DMS53 treated with DMSO at 0.1 percent for 48 hours (cell line): ENCODE measurements at regions not wholly inside any gene's neighbourhood (a gene's known extent, or its start where the extent isn't known, plus 50 kb on each side); places are given as distances from the start of the nearest gene placed in this dataset.

Experiments used
- DNase-seq: peaks from one replicate; lab custom pipeline; 2025; ENCODE audit not compliant: unreplicated experiment; lab: John Stamatoyannopoulos, UW

DNA sequence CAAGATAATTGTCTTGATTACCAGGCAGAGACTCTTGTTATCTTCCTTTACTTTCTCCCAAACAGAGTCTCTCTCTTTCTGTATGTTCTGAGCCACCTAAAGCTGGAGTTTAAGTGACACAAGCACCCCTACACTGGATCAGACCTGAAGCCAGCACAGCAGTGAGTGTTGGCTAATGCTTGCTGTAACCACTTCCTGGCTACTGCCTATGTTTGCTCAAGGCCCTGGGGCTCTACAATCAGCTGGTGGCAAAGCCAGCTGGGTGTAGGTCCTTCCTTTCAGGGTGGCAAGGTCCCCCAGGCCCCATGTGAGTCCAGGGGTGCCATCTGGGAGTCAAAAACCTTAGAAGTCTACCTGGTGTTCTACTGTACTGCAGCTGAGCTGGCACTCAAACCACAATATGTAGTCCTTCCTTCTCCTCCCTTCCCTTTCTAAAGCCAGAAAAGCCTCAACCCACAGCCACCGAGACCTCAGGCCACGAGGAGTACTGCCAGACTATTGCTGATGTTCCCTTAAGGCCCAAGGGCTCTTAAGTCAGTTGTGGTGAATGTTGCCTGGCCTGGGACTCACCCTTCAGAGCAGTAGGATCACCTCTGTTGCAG is 416.3 kb downstream of the ADRA2A start:
- DNase-seq, result no peak

DNA sequence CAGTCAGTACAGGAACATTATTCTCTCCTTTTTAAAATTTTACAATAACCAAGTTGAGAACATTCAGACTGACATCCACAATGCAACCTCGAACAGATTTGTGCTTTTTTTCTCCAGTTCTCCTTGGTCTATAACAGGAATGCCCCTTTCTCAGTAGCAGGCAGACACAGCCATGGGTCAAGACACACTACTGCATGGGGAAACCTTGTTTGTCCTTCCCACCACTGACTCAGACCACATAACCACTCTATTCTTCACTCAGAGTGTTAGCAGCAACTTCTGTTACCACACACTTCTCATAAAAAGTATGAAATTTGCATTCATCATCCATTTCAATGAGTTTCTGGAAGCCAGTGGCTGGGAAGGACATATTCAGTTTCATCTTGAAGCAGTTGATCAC is 421.7 kb downstream of the ADRA2A start:
- DNase-seq, result no peak

DNA sequence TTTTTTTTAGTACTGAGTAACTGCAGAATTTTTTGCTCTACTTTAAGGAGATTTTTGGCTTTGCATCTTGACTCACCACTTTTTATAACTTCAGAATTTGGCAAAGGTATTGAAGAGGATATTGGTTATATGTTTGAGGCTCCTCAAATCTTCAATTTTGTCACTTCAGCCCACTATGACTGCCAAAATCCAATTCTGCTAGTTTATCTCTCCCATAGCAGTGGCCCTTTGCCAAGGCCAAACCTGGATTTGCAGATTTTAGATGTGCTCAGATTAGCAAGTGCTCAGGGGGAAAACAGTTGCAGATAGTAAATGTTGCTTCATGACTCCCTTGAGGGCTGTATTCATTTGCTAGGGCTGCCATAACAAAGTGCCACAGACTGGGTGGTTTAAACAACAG is 427.5 kb downstream of the ADRA2A start:
- no peak for DNase-seq

DNA sequence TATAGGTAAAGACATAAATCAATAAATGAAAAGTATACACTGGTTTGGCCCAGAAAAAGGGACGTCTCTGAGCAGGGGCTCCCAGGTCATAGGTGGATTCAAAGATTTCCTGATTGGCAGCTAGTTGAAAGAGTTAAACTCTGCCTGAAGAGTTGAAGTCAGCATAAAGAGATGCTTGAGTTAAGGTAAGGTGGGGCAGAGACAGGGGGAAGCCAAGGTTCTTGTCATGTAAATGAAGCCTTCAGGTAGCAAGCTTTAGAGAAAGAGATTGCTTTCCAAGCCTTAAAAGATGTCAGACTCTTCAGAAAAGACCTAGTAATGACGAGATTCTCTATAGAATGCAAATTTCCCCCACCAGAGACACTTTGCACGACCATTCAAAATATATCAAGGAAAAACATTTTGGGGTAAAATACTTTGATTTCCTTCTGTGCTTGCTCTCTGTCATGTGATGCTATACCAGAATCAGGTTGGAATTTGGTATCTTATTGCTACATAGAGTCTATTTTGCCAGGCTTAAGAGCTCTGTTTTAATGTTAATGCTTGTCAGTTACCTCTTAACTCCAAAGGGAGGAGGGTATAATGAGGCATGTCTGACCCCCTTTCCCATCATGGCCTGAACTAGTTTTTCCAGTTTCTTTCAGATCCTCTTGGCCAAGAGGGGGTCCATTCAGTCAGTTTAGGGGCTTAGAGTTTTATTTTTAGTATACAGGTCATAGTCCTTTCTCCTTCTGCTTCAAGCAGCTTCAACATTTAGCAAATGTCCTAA is 429.6 kb downstream of the ADRA2A start:
- no peak for DNase-seq

DNA sequence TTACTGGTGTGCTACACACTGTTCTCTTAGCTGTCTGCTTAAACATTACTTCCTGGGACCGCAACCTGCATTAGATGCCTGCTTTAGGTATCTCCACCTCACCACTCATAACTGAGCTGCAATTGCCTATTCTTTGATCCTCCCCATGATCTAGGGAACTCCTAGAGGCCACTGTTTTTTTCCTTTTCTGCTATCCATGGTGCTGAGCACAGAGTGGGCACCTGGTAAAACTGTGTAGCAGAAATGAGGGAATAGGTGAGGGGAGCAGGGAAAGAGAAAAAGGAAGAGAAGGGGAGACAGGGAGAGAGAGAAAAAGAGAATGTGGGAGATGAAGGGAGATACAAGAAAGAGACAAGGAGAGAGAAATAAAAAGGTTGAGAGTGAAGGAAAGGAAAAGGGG is 434.9 kb downstream of the ADRA2A start:
- no peak for DNase-seq

DNA sequence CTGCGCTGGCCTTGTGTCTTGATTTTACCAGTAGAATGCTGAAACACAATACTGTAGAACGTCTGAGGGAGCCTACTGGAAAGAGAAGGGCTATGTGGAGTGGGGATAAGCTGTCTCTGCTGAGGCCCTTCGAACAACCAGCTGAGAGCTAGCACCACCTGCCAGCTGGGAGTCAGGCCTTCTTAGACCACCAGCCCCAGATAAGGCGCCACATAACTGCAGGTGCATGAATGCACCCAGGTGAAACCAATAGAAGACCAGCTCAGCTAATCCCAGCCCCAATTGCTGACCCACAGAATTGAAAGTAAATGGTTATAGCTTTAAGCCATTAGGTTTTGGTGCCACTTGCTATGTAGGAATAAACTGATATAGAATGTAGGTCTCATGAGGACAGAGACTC is 438.4 kb downstream of the ADRA2A start:
- no peak for DNase-seq

DNA sequence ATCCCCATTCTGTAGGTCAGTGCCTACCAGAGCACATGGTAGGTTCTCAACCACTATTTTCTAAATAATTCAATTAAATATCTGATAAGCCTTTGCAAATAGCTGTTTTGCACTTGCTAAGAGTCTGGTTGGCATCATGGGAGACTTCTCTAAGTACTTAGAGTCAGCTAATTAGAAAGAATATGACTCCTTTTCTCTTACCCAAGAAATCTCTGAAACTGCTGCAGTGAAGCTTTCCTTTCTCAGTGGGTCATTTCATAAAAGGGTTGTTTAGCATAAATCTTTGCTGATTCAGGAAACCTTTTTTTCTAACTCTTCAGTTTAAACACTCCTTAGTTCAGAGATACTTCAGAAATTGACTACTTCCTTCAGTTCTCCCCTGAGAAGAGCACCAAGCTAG is 438.9 kb downstream of the ADRA2A start:
- DNase-seq, result no peak

DNA sequence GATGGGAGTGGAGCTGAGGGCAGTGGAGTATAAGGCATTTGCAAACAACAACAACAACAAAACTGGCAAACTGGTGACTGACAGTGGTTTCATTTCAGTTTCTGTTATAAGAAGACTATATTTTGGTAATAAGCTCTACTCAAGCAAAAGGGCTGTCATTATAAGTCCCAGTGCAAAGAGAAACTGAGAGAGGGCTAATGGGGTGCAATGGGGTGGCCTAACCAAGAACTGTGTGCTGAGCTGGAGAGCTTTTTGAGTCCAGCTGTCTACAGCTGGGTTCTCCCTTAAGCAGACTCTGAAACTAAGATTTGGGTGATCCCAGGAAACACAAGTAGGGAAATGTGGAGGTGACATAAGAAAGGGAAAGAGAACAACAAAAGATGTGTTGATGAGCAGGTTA is 439.3 kb downstream of the ADRA2A start:
- DNase-seq, result no peak

DNA sequence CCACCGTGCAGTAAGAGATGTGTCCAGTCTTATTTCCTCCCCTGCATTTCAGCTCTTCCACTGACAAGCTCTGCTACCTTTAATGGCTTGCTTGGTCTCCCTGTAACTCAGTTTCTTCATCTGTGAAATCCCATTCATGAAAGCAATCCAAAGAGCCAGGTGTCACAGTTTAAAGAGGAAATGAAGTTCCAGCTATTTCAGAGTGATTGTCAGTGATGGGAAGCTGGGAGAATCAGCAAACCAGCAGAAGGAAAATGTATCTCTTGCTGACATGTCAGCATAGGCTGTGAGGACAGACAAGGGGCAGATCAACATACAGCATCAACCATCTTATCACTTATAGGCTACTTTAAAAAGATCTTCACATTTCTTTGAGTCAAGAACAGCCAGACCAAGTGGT is 445.3 kb downstream of the ADRA2A start:
- no peak for DNase-seq

DNA sequence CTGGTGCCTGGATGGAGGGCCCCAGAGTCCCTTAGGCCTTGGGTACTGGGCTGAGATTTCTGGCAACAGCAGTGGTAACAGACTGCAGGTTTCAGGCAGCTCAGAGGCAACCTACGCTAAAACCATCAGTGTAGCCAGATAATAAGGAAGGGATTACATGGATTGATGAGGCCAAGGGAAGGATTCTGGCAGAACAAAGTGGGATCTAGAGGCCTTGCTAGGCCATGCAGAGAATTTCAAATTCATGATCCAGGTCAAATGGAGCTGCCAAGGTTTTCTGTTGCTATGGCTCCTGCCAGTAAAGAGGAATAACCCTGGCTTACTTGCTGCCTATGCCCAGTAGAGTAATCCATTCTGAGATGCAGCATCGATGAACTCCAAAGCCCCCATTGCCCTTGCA is 445.7 kb downstream of the ADRA2A start:
- DNase-seq, result no peak

DNA sequence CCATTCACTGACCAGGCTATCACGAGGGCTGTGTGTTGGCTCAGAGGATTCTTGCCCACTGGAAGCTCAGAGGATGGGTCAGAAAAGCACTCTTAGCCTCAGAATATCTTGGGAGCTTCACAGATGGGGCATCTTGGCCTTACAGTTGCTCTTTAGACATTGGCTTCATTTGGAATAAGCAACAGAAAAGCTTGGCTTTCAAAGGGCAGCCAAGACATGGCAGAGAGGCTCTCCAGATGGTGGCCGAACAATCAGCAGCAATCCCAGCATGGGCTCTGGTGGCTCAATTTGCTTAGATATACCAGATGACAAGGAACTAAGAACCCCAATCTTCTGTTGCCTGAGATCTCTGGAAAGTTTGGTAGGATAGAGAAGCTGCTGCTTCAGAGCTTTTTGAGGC is 446.2 kb downstream of the ADRA2A start:
- no peak for DNase-seq

DNA sequence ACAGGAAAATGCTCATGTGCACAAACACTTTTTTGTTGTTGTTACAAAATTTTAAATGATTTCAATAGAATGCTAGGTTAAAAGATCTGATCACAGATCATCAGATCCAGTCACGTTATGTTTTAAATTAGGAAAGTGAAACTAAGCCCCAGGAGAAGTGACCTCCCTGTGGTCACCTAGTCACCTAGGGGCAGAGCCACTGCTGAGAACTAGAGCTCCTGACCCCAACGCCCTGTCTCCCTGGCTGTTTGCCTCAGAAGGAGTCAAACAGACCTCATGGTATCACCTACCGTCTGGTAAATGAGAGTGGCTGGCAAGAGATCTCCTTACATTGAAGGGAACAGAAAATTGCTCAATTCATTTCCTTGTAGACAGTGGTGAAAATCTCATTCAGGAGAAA is 447.3 kb downstream of the ADRA2A start:
- DNase-seq, result no peak

DNA sequence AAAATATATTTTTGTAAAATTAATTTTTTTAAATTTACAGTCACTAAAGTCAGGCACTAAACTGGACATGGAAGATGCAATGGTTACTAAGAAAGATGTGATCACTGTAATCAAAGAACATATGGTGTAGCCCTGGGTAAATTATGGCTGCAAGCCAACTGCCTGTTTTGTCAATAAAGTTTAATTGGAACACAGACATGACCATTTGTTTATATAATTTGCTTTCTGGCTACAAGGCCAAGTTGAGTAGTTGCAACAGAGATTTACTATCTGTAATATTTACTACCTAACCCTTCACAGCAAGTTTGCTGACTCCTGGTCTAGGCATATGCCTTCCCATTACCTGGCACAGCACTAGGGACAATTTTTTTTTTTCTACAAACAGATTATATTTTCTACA is 448.9 kb downstream of the ADRA2A start:
- DNase-seq, result no peak

DNA sequence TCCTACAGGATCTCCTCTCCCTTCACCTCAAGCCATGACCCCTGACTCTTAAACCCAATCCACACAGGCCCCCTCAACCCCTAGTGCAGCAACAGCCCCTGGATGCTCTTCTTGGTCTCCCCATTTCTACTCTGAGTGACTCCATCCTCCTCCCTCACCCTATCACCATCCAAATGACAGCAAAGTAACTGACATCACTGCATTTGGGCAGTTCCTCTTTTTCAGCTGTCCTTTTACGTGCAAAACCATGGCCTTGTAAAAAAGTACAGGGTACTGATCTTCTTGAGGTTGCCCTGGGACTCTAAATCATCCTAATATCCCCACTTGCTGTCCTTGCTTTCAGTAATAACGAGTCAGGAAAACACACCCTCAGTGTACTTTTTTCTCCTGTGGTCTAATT is 454.9 kb downstream of the ADRA2A start:
- no peak for DNase-seq

DNA sequence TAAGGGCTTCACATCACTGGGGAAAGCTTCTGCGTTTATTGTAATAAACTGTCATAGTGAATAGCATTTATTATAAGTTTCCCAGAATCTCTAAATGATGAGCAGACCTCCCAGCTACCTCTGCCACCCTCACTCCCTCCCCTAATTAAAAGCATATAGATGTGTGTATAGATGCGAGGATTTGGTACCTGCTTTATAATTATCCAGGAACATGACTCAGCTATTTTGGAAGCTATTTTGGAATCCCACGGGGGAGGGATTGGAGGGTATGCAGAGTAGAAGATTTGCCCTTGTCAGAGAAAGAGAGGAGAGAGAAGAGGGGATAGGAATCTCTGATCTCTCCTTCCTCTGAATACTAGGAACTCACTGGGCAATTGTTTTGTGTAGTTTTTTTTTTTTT is 455.3 kb downstream of the ADRA2A start:
- no peak for DNase-seq

DNA sequence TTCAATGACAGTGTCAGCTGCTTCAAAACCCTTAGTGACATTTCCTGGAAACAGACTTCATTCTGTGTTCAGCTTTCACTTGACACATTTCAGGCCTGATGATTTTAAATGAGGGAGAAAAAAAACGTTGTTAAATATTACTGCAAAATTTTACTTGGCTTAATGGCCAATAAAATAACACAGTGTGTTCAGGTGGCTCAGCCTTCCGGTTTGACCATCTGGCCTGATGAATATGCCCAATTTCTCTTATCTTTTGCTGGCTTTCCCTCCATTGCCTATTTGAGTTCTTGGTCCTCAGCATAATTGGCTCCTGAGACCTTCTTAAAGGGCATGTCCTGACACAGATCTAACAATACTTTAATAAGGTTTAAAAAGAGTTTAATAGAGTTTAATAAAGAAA is 462.4 kb downstream of the ADRA2A start:
- no peak for DNase-seq

DNA sequence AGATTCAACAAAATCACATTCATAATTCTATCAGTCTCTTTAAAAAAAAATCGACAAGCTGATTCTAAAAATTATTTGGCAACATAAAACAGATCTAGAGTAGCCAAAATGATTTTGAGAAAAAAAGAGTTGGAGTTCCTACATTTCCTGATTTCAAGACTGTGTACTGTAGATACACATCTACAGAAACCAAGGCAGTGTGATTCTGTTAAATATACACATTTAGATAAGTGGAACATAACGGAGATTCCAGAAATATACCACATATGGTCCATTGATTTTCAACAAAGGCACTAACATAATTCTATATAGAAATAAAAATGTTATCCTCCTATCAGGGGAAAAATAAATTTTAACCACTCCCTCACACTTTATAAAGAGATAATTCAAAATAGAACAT is 467.0 kb downstream of the ADRA2A start:
- no peak for DNase-seq

DNA sequence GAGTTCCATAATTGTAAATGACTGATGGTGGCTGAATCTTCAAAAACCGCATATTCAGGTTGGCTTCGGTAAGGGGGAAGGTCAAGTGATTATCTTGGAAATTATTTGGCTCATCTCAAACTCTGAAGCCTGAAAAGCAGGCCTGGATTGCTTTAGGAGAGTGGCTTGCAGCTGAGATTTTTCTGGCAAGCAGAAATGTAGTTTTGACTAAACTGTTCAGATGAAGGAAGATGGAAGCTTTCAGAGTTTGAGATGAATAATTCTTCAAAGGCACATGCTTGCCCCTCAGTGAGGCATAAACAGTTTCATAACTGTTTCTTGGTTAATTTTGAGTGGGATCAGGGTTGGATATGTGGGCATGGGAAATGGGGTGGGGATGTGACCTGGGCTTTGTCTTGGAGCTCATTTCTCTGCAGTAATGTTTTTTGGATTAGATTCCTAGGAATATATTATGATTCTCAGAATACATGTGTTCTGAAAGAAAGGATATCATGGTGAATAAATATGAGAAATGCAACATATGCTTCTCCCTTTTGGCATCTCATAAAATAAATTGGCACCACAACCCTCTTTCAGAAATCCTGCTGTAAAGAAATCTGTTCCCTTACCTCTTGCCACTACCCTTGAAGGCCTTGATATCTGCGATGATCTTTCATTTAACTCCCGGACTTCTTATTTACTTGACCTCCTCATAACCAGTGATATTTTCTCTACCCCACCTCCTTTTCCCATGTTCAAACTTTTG is 469.2 kb downstream of the ADRA2A start:
- no peak for DNase-seq

DNA sequence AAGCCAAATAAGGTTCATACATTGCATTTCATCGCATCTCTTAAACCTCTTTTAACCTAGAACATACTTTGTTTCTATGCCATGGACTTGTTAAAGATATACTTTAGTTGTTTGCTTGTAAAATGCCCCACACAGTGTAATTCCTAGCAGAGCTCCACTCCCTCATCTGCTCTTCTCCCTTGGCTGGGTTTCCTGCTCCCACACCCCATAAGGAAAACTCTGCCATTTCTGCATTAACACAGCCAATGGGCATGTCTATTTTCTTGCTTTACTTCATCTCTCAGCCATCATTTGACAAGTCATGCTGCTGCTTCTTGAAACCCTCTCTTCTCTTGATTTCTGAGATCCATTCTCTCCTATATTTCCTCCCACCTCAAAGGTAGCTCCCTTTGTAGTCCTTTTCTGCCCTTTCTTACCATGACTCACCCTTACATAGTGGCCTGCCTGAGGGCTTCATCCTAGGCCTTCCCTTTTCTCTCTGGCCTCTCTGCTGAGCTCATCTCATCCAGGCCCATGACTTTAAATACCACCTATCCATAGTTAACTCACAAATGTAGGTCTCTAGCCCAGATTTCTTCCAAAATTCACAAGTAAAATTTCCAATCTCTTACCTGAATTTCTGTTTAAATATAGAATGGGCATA is 471.4 kb downstream of the ADRA2A start:
- DNase-seq, result no peak

DNA sequence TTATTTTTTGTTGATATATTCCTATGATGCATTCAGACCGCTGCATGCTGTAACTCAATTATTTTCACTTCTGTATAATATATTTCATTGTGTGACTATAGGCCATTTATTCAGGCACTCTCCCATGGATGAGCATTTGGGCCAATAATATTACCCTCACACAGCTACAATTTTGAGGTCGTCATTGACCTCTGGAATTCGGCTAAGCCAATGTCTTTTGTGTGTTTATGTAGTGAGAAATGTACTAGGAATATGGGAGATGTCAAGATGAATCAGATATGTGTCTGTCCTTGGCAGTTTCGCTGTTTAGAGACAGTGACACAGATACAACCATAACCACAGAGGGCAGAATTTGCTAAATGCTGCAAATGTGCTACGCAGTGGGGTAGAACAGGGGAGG is 474.2 kb downstream of the ADRA2A start:
- DNase-seq, result no peak

DNA sequence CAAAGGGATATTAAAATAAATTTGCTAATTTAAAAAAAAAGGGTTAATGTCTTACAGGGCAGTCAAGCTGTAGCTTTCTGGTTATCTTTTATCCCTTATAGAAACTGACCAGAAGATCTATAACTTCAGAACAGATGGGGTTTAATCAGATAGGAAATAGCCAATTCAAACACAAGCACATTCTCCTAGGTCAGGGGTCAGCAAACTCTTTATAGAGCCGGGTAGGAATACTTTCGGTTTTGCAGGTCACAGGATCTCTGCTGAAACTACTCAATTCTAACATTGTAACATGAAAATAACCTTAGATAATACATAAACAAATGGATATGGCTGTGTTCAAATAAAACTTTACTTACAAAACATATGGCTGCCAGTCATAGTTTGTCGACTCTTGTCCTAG is 479.8 kb downstream of the ADRA2A start:
- no peak for DNase-seq

DNA sequence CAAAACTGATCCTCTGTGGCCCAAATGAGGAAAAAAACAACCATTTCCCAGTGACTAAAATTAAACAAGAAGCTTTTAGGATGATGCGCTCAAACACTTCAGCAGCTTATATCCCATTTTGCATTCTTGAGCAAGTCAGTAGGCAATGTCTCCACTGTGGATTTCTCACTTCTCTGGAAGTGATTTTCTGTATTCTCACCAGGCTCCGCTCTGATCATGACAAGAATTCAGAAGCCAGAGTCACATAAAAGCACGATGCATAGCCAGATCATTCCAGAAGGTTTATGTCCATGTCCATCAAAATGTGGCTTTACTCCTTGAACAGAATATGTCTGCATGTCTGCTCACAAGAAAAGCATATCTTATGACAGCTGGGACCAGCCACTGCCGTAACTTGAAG is 481.4 kb downstream of the ADRA2A start:
- DNase-seq, result no peak
